ENCODE measurements at regions not wholly inside any gene's neighbourhood (a gene's known extent, or its start where the extent isn't known, plus 50 kb on each side); places are given as distances from the start of the nearest gene placed in this dataset.

GRCh38 chr4:38366456-38366855, 297.5 kb upstream of the KLF3 start:
- TF ChIP-seq CTCF (conservative IDR thresholded peaks at IDR 0.05) = no peak
- TF ChIP-seq ZFX (IDR thresholded peaks at IDR 0.05) = no peak

Data from C4-2B (cell line).